ENCODE measurements at regions not wholly inside any gene's neighbourhood (a gene's known extent, or its start where the extent isn't known, plus 50 kb on each side); places are given as distances from the start of the nearest gene placed in this dataset.

DNA sequence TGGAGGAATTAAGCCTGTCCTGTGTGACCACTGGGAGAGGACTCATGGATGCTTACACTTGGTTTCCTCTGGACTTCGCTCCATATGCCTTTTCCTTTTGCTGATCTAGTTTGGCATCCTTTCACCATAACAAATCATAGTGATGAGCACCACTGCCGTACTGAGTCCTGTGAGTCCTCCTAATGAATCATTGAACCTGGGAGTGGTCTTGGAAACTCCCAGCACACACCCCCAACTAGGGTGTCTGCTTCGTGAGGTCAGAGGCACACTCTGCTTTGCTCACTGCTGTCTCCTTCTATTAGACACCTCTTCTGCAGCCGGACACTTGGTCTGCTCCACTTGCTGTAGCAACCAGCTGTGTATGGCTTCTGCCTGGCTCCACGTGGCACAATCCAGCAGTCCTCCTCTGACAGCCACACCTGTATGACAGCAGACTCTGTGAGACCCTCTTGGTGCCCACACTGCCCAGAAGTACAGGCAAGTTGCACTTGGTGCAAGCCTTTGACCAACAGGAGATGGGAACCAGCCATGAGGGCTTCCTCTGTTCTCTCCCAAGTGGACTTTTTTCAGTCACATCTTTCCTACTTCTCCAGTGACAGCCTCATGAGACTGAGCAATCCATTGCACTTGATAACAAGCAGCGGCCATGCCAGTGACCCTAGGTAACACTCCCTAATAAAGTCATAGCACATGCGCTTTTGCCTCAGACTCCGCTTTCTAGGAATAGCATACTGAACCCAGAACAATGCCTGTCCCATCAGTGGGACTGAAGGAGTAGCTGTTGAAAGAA, 65.0 kb upstream of the HMGXB4 start:
- Mint-ChIP-seq H3K4me3 (no peak overlapping the region), H3K27ac (no peak overlapping the region), H3K9me3 (peaks cover 10% of the 10 kb centered on the region), H3K36me3 (ENCODE audit: low read depth) (no peaks in the 10 kb centered on the region), H3K27me3 (ENCODE audit: insufficient read depth) (no peaks in the 10 kb centered on the region), H3K4me1 (ENCODE audit: low read depth) (no peaks in the 10 kb centered on the region)
- no peak for DNase-seq (ENCODE audit: low spot score)
- intact Hi-C loops (cut with micrococcal nuclease) = no loop called here

DNA sequence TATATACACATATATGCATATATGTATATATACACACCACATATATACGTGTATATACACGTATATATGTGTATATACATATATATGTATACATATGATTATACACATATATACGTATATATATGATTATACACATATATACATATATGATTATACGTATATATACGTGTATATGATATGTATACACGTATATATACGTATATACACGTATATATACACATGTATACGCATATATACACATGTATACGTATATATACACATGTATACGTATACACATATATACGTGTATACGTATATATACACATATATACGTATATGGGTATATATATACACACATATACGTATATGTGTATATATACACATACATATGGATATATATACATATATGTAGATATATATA, 62.1 kb upstream of the HMGXB4 start:
- Mint-ChIP-seq H3K4me3 (no peak overlapping the region), H3K27ac (no peak overlapping the region), H3K4me1 (ENCODE audit: low read depth) (no peaks in the 10 kb centered on the region), H3K9me3 (no peaks in the 10 kb centered on the region), H3K27me3 (ENCODE audit: insufficient read depth) (no peaks in the 10 kb centered on the region), H3K36me3 (ENCODE audit: low read depth) (no peaks in the 10 kb centered on the region)
- no peak for DNase-seq (ENCODE audit: low spot score)
- intact Hi-C loops (cut with micrococcal nuclease) = no loop called here

DNA sequence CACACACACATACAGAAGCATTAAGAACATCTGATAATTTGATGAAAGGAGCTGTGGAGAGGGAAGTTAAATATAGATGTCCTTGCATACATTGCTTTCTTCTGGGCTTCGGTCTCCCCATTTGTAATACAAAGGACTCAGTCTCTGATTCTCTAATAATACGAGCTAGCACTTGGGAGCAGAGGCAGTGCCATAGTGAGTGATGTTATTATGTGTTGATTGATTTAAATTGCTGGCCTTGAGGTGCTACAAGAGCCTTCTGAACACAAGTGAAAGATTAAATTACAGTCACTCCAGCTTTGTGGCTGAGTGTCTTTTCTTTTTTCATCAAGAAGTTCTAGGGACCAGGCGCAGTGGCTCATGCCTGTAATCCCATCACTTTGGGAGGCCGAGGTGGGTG, 61.5 kb upstream of the HMGXB4 start:
- H3K27ac Mint-ChIP-seq = no peak overlapping the region

DNA sequence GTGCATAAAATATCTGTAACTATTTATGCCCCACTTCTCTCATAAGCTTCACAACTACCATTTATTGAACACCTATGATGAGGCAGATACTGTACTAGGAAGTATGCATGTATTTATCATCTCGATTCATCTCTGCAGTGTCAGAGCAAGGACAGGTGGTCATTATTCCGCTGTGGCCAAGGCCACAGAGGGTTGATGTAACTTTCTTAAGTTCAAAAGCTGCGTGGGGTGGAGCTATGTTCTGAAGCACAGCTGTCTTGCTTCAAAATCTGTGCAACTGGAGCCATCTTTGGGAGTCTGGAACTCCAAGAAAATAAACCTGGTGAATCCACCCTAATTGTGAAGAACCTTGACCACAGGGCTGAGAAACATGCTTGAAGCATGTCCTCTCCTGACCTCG, 60.2 kb upstream of the HMGXB4 start:
- intact Hi-C loops (cut with micrococcal nuclease) = no loop called here
- Mint-ChIP-seq H3K4me3 (no peak overlapping the region), H3K27me3 (ENCODE audit: insufficient read depth) (no peaks in the 10 kb centered on the region), H3K36me3 (ENCODE audit: low read depth) (no peaks in the 10 kb centered on the region), H3K4me1 (ENCODE audit: low read depth) (no peaks in the 10 kb centered on the region), H3K27ac (no peak overlapping the region), H3K9me3 (no peaks in the 10 kb centered on the region)
- no peak for DNase-seq (ENCODE audit: low spot score)

More for the DNA sequence above, 61.5 kb upstream of the HMGXB4 start:
- Mint-ChIP-seq H3K27me3 (ENCODE audit: insufficient read depth) (no peaks in the 10 kb centered on the region), H3K9me3 (no peaks in the 10 kb centered on the region), H3K4me1 (ENCODE audit: low read depth) (no peaks in the 10 kb centered on the region), H3K4me3 (no peak overlapping the region), H3K36me3 (ENCODE audit: low read depth) (no peaks in the 10 kb centered on the region)
- intact Hi-C loops (cut with micrococcal nuclease) = no loop called here
- no peak for DNase-seq (ENCODE audit: low spot score)

DNA sequence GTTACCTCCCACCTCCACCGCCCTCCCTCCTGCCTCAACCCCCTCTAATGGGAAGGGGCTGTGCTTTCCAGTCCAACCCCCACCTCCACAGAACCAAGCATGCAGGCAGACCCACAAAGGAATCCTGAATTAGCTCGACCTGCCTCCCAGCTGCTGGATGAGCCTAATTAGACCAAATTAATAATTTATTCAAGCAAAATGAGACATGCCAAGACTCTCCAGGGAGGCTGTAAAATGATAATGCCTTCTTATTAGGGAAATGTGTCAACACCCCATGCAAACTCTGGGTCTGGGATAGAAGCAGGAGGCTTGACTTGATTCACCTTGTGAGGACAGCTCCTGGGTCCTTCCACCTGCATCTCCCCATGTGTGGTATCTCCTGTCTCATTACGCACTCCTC, 59.4 kb upstream of the HMGXB4 start:
- H3K27me3 Mint-ChIP-seq (ENCODE audit: insufficient read depth) = no peaks in the 10 kb centered on the region
- no peak overlapping the region for H3K4me3 Mint-ChIP-seq
- H3K4me1 Mint-ChIP-seq (ENCODE audit: low read depth) = no peaks in the 10 kb centered on the region
- H3K9me3 Mint-ChIP-seq = no peaks in the 10 kb centered on the region
- H3K27ac Mint-ChIP-seq = no peak overlapping the region
- DNase-seq (ENCODE audit: low spot score) = no peak
- no peaks in the 10 kb centered on the region for H3K36me3 Mint-ChIP-seq (ENCODE audit: low read depth)
- intact Hi-C loops (cut with micrococcal nuclease) = no loop called here

DNA sequence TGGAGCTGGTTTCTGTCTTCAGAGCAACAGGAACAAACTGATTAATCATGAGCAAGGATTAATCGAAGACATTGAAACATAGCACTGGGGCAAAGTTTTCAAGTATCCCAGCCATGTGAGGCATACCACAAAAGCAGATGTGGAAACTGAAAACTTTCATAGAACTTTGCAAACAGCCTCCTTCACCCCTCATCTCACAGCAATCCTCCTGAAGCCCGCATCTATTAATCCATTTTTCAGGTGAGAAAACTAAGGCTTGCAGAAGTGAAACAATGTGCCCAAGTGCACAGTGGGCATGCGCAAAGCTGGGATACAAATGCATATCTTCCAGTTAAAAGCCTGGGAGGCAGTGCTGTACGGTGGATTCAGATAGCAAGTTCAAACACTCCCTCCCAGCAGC, 58.6 kb upstream of the HMGXB4 start:
- DNase-seq (ENCODE audit: low spot score) = no peak
- no peak overlapping the region for H3K4me3 Mint-ChIP-seq
- H3K4me1 Mint-ChIP-seq (ENCODE audit: low read depth) = no peaks in the 10 kb centered on the region
- intact Hi-C loops (cut with micrococcal nuclease) = no loop called here
- no peaks in the 10 kb centered on the region for H3K27me3 Mint-ChIP-seq (ENCODE audit: insufficient read depth)
- no peak overlapping the region for H3K27ac Mint-ChIP-seq
- no peaks in the 10 kb centered on the region for H3K9me3 Mint-ChIP-seq
- H3K36me3 Mint-ChIP-seq (ENCODE audit: low read depth) = no peaks in the 10 kb centered on the region

DNA sequence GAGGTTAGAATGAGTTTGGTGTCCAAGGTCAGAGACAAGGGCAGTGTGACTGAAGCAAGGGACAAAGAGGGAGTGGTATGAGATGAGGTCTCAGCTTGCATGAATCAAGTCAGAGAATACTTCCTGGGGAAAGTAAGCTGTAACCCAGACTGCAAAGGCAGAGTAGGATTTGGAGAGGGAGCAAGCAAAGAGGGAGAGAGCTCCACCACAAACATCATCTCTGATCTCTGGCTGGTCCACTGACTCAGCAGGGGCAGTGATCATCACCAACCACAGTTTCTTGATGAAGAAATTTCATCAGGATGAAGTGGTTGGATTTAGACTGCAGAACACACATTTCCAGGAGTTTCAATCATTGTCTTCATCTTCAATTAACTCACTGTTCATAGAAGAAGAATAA, 54.9 kb upstream of the HMGXB4 start:
- no peaks in the 10 kb centered on the region for H3K4me1 Mint-ChIP-seq (ENCODE audit: low read depth)
- H3K36me3 Mint-ChIP-seq (ENCODE audit: low read depth) = no peaks in the 10 kb centered on the region
- DNase-seq (ENCODE audit: low spot score) = no peak
- intact Hi-C loops (cut with micrococcal nuclease) = no loop called here
- no peak overlapping the region for H3K27ac Mint-ChIP-seq
- H3K4me3 Mint-ChIP-seq = no peak overlapping the region
- H3K27me3 Mint-ChIP-seq (ENCODE audit: insufficient read depth) = no peaks in the 10 kb centered on the region
- no peaks in the 10 kb centered on the region for H3K9me3 Mint-ChIP-seq

DNA sequence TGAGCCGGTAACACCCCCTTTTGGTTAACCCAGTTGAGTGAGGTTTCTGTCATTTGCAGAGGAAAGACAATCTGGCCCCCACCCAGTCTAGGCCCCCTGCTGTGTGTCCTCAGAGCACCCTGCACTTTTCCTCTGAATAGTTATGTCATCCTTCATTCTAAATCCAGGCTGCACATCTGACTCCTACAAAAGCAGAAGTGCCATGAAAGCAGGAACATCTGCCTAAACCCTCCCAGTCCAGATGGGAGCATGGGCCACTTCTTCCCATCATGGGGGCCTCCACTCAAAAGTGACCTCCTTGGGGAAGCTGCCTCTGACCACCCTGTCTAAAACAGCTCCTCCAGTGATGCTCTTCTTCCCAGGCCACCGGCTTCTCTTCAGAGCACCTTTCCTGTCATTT, 53.7 kb upstream of the HMGXB4 start:
- Mint-ChIP-seq H3K36me3 (ENCODE audit: low read depth) (no peaks in the 10 kb centered on the region), H3K4me3 (no peak overlapping the region), H3K4me1 (ENCODE audit: low read depth) (no peaks in the 10 kb centered on the region), H3K27me3 (ENCODE audit: insufficient read depth) (no peaks in the 10 kb centered on the region), H3K27ac (no peak overlapping the region), H3K9me3 (no peaks in the 10 kb centered on the region)
- intact Hi-C loops (cut with micrococcal nuclease) = no loop called here
- no peak for DNase-seq (ENCODE audit: low spot score)

DNA sequence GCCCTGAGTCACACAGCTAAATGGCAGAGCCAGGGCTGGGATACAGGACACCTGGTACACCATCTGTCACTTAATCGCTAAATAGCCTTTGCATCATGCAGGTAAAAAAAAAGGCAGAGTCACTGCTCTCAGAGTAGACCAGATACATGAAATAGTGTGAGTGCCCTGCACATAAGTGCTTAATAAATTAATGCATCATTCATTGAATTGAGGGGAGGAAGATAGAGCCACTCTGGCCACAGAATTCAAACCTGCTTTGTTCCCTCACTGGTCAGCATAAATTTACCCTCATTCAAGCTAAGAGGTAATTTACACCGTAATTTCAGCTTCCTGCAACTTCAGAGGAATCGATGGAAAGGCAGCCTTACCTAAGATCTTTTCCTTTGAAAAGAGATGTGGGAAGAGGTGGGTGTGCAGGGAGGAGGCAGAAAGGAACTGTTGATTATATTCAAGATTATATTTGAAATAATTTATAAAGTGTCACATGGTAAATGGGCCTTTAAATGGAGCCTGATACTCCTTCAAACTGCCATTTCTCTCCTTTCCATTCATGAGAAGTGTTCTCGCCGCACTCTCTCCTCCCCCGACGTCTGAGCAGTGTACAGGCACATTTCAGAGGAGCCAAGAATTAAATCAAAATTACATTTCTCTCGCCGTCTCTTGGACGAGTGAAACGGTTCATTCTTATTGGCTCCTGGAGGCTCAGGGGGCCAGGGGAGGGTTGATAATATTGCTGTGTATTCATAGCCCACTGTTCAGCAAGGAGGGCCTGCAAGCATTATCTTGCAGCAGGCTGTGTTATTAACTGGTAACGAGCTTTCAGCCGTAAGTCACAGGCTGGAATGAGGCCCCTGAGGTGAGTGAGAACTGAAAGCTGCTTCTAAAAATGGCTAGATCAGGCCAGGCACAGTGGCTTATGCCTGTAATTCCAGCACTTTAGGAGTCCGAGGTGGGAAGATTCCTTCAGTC, 52.2 kb upstream of the HMGXB4 start:
- H3K4me1 Mint-ChIP-seq (ENCODE audit: low read depth) = no peaks in the 10 kb centered on the region
- H3K27ac Mint-ChIP-seq = no peak overlapping the region
- no peaks in the 10 kb centered on the region for H3K9me3 Mint-ChIP-seq
- intact Hi-C loops (cut with micrococcal nuclease) = no loop called here
- no peaks in the 10 kb centered on the region for H3K36me3 Mint-ChIP-seq (ENCODE audit: low read depth)
- DNase-seq (ENCODE audit: low spot score) = no peak
- H3K27me3 Mint-ChIP-seq (ENCODE audit: insufficient read depth) = no peaks in the 10 kb centered on the region
- H3K4me3 Mint-ChIP-seq = no peak overlapping the region

DNA sequence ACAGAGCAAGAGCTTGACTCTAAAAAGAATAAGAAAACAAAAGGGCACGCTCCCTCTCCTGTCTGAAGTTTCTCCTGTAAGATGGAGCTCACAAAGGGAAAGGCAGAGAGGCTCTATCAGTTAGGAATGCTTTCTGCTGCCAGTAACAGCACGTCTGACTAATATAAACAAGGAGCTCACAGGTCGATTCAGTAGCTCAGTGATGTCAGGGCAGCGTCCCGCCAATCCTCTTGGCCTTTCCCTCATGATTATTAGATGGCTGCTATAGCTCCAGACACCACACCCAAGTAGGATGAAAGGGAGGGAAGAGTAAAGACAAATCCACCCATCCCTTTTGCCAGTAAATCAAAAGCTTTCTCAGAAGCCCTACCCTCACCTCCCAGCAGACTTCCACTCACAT, 51.3 kb upstream of the HMGXB4 start:
- Mint-ChIP-seq H3K36me3 (ENCODE audit: low read depth) (no peaks in the 10 kb centered on the region), H3K27me3 (ENCODE audit: insufficient read depth) (no peaks in the 10 kb centered on the region), H3K4me1 (ENCODE audit: low read depth) (no peaks in the 10 kb centered on the region), H3K27ac (no peak overlapping the region), H3K4me3 (no peak overlapping the region), H3K9me3 (no peaks in the 10 kb centered on the region)
- intact Hi-C loops (cut with micrococcal nuclease) = no loop called here
- DNase-seq (ENCODE audit: low spot score) = no peak

DNA sequence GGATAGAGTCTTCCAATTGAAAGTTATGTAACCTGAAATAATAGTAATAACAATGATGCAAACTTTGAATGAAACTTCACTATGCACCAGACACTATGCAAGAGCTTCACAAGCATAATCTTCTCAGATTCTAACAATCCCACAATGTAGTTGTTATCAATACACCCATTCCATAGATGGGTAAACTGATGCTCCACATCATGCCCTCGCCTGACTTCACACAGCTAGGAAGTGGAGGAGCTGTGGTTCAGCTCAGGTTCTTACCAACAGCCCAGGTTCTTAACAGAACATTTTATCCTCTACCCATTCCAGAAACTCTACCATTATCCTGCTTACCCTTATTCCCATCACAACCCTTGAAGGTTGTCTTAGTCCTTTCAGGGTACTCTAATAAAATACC, 50.4 kb upstream of the HMGXB4 start:
- Mint-ChIP-seq H3K4me1 (ENCODE audit: low read depth) (no peaks in the 10 kb centered on the region), H3K9me3 (no peaks in the 10 kb centered on the region), H3K27ac (no peak overlapping the region), H3K27me3 (ENCODE audit: insufficient read depth) (no peaks in the 10 kb centered on the region), H3K4me3 (no peak overlapping the region), H3K36me3 (ENCODE audit: low read depth) (no peaks in the 10 kb centered on the region)
- DNase-seq (ENCODE audit: low spot score) = no peak
- intact Hi-C loops (cut with micrococcal nuclease) = no loop called here
